Nephron (organoid): ENCODE measurements at regions not wholly inside any gene's neighbourhood (a gene's known extent, or its start where the extent isn't known, plus 50 kb on each side); places are given as distances from the start of the nearest gene placed in this dataset.

Experiments
- H3K27ac Mint-ChIP-seq, 3 experiments: 2 replicates each; pipeline ENCODE4 v1.8.0; 2020; ENCODE audit warnings: mixed read lengths in 3 of 3, mild to moderate bottlenecking in 2 of 3, moderate library complexity in 1 of 3
- H3K27me3 Mint-ChIP-seq: 2 replicates; pipeline ENCODE4 v1.8.0; 2021; ENCODE audit warnings: low read depth, mild to moderate bottlenecking, moderate library complexity, mixed read lengths
- H3K36me3 Mint-ChIP-seq: 2 replicates; pipeline ENCODE4 v1.8.0; 2020; ENCODE audit warnings: low read depth, mixed read lengths
- H3K4me1 Mint-ChIP-seq: 2 replicates; pipeline ENCODE4 v1.8.0; 2020; ENCODE audit warnings: mixed read lengths
- H3K4me3 Mint-ChIP-seq, 3 experiments: 2 replicates each; pipeline ENCODE4 v1.8.0; 2020; ENCODE audit warnings: mild to moderate bottlenecking in 3 of 3, mixed read lengths in 3 of 3, moderate library complexity in 2 of 3
- H3K9me3 Mint-ChIP-seq: 2 replicates; pipeline ENCODE4 v1.8.0; 2020; ENCODE audit warnings: mixed read lengths
- CTCF ChIP-seq, 3 experiments: fragments of 200-600 bp; sonication (generic); IDR thresholded peaks; one replicate each; pipeline ENCODE4 v1.5.0; 2021; ENCODE audit warnings: antibody characterized with exemption in 3 of 3; ENCODE audit not compliant: unreplicated experiment in 3 of 3

- Mint-ChIP-seq H3K27me3 (no peaks in the 10 kb centered on the region), H3K36me3 (no peaks in the 10 kb centered on the region), H3K4me3 (no peak overlapping the region), H3K27ac (no peak overlapping the region), H3K9me3 (no peaks in the 10 kb centered on the region), H3K4me1 (no peaks in the 10 kb centered on the region)
- TF ChIP-seq CTCF (IDR thresholded peaks at IDR 0.05; ENCODE audit: unreplicated experiment in 3 of 3) = no peak
Observed at GRCh38 chr3:164851204-164851603, 227.1 kb downstream of the SI start.

DNA sequence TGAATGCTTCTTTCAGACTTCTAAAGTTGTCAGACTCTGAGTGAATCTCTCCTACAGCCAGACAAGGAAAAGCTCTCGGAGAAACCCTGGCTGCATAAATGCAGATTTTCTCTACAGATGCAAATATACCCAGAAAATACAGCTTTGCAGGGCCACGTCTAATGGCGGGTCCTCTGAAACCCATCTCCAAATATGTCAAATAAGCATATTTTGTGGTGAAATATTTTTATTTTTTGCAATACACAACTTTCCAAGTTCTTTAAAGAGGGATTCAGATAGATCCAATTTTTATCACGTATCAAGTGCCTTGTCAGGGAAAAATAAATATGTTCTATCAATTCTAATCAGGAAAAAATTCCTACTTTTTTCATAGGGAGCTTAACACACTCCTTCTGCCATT is 229.4 kb downstream of the SI start:
- no peak overlapping the region for H3K4me3 Mint-ChIP-seq
- no peaks in the 10 kb centered on the region for H3K36me3 Mint-ChIP-seq
- H3K4me1 Mint-ChIP-seq = no peaks in the 10 kb centered on the region
- H3K9me3 Mint-ChIP-seq = no peaks in the 10 kb centered on the region
- H3K27ac Mint-ChIP-seq = no peak overlapping the region
- H3K27me3 Mint-ChIP-seq = no peaks in the 10 kb centered on the region
- no peak for TF ChIP-seq CTCF (IDR thresholded peaks at IDR 0.05; ENCODE audit: unreplicated experiment in 3 of 3)

- H3K4me3 Mint-ChIP-seq = no peak overlapping the region
- H3K27me3 Mint-ChIP-seq = no peaks in the 10 kb centered on the region
- no peak for TF ChIP-seq CTCF (IDR thresholded peaks at IDR 0.05; ENCODE audit: unreplicated experiment in 3 of 3)
- no peaks in the 10 kb centered on the region for H3K9me3 Mint-ChIP-seq
- no peaks in the 10 kb centered on the region for H3K36me3 Mint-ChIP-seq
- H3K27ac Mint-ChIP-seq = no peak overlapping the region
- no peaks in the 10 kb centered on the region for H3K4me1 Mint-ChIP-seq
Observed at GRCh38 chr3:164845739-164846138, 232.6 kb downstream of the SI start.

GRCh38 chr3:164832216-164832615 is 246.1 kb downstream of the SI start:
- Mint-ChIP-seq H3K4me1 (no peaks in the 10 kb centered on the region), H3K27me3 (no peaks in the 10 kb centered on the region), H3K36me3 (no peaks in the 10 kb centered on the region), H3K4me3 (no peak overlapping the region), H3K9me3 (no peaks in the 10 kb centered on the region), H3K27ac (no peak overlapping the region)
- TF ChIP-seq CTCF (IDR thresholded peaks at IDR 0.05; ENCODE audit: unreplicated experiment in 3 of 3) = no peak

- H3K4me1 Mint-ChIP-seq = no peaks in the 10 kb centered on the region
- no peak for TF ChIP-seq CTCF (IDR thresholded peaks at IDR 0.05; ENCODE audit: unreplicated experiment in 3 of 3)
- no peaks in the 10 kb centered on the region for H3K36me3 Mint-ChIP-seq
- no peak overlapping the region for H3K4me3 Mint-ChIP-seq
- no peak overlapping the region for H3K27ac Mint-ChIP-seq
- H3K9me3 Mint-ChIP-seq = peaks cover 3% of the 10 kb centered on the region
- no peaks in the 10 kb centered on the region for H3K27me3 Mint-ChIP-seq
Observed at GRCh38 chr3:164818318-164818717, 260.0 kb downstream of the SI start.

DNA sequence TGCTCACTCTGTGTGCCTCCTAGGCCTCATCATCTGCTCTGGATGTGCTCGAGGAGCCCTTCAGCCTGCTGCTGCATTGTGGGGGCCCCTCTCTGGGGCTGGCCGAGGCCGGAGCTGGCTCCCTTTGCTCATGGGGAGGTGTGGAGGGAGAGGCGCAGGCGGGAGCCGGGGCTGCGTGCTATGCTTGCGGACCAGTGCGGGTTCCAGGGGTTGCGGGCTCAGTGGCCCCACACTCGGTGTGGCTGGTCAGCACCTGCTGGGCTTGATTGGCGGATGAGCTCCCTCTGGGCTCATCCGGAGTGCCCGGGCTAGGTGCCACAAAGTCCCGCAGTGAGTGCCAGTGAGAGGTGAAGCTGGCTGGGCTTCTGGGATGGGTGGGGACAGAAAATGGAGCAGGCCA is 264.2 kb downstream of the SI start:
- no peak overlapping the region for H3K27ac Mint-ChIP-seq
- H3K4me1 Mint-ChIP-seq = no peaks in the 10 kb centered on the region
- H3K4me3 Mint-ChIP-seq = no peak overlapping the region
- no peaks in the 10 kb centered on the region for H3K36me3 Mint-ChIP-seq
- no peaks in the 10 kb centered on the region for H3K27me3 Mint-ChIP-seq
- no peak for TF ChIP-seq CTCF (IDR thresholded peaks at IDR 0.05; ENCODE audit: unreplicated experiment in 3 of 3)
- H3K9me3 Mint-ChIP-seq = peaks cover 3% of the 10 kb centered on the region
